ENCODE measurements at regions not wholly inside any gene's neighbourhood (a gene's known extent, or its start where the extent isn't known, plus 50 kb on each side); places are given as distances from the start of the nearest gene placed in this dataset.
"Not testable (repeated sequence)": the region's sequence is repeated elsewhere in the genome, so short reads cannot be mapped to it uniquely, and the experiment has no call there.

DNA sequence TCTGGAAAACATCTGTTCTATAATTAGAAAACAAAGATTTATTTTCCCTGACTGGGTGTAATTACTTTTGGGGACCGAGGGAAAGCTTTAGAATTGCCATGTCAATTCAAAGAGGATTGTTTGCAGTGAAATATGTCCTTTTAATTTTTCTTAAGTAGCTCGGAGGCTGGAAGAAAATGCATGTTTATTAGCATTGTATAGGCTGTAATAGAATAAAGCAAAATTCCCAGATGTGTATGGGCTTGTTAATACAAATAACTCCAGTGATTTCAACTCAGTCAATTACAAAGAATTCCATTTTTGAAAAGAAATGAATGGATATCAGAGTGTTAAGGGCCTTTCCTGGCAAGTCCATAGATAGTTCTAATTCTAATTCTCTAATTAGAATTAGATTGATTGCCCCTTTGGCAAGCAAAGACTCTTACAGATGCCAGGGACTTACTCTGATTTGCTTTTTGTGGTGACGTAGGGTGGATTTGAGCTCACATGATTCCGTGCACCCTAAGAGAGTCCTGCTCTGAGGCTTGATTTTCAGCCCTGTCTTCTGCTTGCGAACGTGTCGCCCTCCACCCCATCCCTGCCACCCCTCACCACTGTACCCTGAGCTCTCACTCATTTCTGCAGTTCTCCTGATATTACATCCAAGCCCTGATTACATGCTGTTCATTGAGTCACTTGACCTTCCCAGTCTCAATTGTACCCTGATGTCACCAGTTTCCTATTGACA lies 70.0 kb upstream of the FAM20A start:
- Histone ChIP-seq H3K36me3 (replicated peaks in 1 of 2) (no peaks in the 10 kb centered on the region), H3K27me3 (no peaks in the 10 kb centered on the region), H3K4me3 (no peak overlapping the region), H3K9me3 (replicated peaks in 1 of 3) (no peaks in the 10 kb centered on the region), H3K27ac (no peak overlapping the region), H3K4me1 (replicated peaks in 1 of 2) (no peaks in the 10 kb centered on the region)
- intact Hi-C loops (cut with DNase I) = no loop called here
- DNase-seq = no peak
- TF ChIP-seq, protein P1, sequence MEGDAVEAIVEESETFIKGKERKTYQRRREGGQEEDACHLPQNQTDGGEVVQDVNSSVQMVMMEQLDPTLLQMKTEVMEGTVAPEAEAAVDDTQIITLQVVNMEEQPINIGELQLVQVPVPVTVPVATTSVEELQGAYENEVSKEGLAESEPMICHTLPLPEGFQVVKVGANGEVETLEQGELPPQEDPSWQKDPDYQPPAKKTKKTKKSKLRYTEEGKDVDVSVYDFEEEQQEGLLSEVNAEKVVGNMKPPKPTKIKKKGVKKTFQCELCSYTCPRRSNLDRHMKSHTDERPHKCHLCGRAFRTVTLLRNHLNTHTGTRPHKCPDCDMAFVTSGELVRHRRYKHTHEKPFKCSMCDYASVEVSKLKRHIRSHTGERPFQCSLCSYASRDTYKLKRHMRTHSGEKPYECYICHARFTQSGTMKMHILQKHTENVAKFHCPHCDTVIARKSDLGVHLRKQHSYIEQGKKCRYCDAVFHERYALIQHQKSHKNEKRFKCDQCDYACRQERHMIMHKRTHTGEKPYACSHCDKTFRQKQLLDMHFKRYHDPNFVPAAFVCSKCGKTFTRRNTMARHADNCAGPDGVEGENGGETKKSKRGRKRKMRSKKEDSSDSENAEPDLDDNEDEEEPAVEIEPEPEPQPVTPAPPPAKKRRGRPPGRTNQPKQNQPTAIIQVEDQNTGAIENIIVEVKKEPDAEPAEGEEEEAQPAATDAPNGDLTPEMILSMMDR (IDR thresholded peaks at IDR 0.05) = no peak
- no peak for TF ChIP-seq POLR2A (IDR thresholded peaks at IDR 0.05)
- 66 to 83% (median 75%) methylated on average over 7 of the region's 7 CpGs for WGBS, 4 donors

DNA sequence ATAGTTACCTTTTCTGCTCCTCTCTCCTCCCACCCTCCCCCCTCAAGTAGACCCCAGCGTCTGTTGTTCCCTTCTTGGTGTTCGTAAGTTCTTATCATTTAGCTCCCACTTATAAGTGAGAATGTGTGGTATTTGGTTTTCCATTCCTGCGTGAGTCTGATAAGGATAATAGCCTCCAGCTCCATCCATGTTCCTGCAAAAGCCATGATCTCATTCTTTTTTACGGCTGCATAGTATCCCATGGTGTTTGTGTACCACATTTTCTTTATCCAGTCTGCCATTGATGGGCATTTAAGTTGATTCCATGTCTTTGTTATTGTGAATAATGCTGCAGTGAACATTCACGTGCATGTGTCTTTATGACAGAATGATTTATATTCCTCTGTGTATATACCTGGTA lies 65.3 kb upstream of the FAM20A start:
- H3K36me3 ChIP-seq (replicated peaks in 1 of 2); intact Hi-C loops (cut with DNase I); H3K9me3 ChIP-seq (replicated peaks in 1 of 3); DNase-seq; H3K27me3 ChIP-seq; H3K27ac ChIP-seq; H3K4me3 ChIP-seq; H3K4me1 ChIP-seq (replicated peaks in 1 of 2): not testable (repeated sequence)
- 63 to 83% (median 71%) methylated on average over 5 of the region's 5 CpGs for WGBS, 4 donors

DNA sequence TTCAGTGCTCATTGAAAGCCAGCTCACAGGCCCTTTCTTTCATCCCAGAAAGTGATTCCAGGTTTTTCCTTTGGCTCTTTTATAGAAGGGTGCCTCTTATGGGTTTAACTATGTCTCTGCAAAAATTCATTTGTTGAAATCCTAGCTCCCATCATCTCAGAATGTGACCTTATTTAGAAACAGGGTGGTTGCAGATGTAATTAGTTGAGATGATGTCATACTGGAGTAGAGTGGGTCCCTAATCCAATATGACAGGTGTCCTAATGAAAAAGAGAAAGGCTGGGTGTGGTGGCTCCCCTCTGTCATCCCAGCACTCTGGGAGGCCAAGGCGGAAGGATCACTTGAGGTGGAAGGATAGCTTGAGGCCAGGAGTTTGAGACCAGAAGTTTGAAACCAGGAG lies 64.2 kb upstream of the FAM20A start:
- Histone ChIP-seq H3K27ac (no peak overlapping the region), H3K27me3 (no peaks in the 10 kb centered on the region), H3K9me3 (replicated peaks in 1 of 3) (no peaks in the 10 kb centered on the region), H3K36me3 (replicated peaks in 1 of 2) (no peaks in the 10 kb centered on the region), H3K4me1 (replicated peaks in 1 of 2) (no peaks in the 10 kb centered on the region), H3K4me3 (no peak overlapping the region)
- intact Hi-C loops (cut with DNase I) = no loop called here
- no peak for TF ChIP-seq POLR2A (IDR thresholded peaks at IDR 0.05)
- TF ChIP-seq, protein P1 (IDR thresholded peaks at IDR 0.05) = no peak
- DNase-seq = no peak
- 87 to 100% (median 95%) methylated on average over 1 of the region's 1 CpG for WGBS, 4 donors

DNA sequence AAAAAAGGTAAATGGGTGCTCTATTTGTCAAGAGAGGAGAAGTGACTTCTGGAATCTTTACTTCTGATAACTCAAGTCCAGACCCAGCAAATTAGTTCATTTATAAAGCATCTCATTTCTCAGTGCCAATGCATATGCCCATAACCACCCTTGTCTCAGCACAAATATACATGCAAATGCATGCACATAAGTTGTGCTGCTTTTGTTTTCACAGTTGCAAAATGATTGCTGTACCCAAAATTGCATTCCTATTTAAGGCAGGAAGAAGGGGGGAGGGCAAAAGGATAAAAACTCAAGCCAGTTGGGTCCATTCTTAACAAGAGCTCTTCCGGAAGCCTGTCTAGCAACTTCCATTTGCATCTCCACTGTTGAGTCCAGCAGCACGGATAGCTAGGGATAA lies 61.3 kb upstream of the FAM20A start:
- Histone ChIP-seq H3K4me1 (replicated peaks in 1 of 2) (no peaks in the 10 kb centered on the region), H3K4me3 (no peak overlapping the region), H3K27ac (no peak overlapping the region), H3K9me3 (replicated peaks in 1 of 3) (no peaks in the 10 kb centered on the region), H3K27me3 (no peaks in the 10 kb centered on the region), H3K36me3 (replicated peaks in 1 of 2) (no peaks in the 10 kb centered on the region)
- TF ChIP-seq POLR2A (IDR thresholded peaks at IDR 0.05) = no peak
- TF ChIP-seq, protein P1 (IDR thresholded peaks at IDR 0.05) = no peak
- WGBS, 4 donors = 87 to 94% (median 91%) methylated on average over 2 of the region's 2 CpGs
- intact Hi-C loops (cut with DNase I) = no loop called here
- no peak for DNase-seq

DNA sequence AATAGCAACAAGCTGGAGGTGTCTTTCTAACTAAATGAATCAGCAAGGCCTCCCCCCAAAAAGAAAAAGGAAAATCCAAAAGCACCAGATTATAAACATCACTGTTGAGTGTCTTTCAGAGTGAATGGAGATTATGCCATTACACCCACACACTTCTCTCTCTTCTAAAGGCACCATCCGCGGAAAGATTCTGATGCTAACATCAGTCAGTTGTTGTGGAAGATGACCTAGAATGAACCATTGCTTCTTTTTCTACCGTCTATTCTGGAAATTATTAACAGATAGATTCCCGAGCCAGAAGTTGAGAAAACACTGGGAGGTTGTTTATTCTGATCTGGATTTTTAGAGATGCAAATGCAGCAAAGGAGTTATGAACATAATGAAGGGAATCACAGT lies 60.9 kb upstream of the FAM20A start:
- WGBS, 4 donors = 51 to 65% (median 55%) methylated on average over 4 of the region's 4 CpGs
- no peaks in the 10 kb centered on the region for H3K9me3 ChIP-seq (replicated peaks in 1 of 3)
- intact Hi-C loops (cut with DNase I) = no loop called here
- H3K27ac ChIP-seq = no peak overlapping the region
- H3K4me1 ChIP-seq (replicated peaks in 1 of 2) = no peaks in the 10 kb centered on the region
- H3K36me3 ChIP-seq (replicated peaks in 1 of 2) = no peaks in the 10 kb centered on the region
- H3K27me3 ChIP-seq = no peaks in the 10 kb centered on the region
- H3K4me3 ChIP-seq = no peak overlapping the region
- TF ChIP-seq, protein P1 (IDR thresholded peaks at IDR 0.05) = no peak
- TF ChIP-seq POLR2A (IDR thresholded peaks at IDR 0.05) = no peak
- DNase-seq = no peak

All from adrenal gland (tissue), 9 donors.